ENCODE measurements at regions not wholly inside any gene's neighbourhood (a gene's known extent, or its start where the extent isn't known, plus 50 kb on each side); places are given as distances from the start of the nearest gene placed in this dataset.

DNA sequence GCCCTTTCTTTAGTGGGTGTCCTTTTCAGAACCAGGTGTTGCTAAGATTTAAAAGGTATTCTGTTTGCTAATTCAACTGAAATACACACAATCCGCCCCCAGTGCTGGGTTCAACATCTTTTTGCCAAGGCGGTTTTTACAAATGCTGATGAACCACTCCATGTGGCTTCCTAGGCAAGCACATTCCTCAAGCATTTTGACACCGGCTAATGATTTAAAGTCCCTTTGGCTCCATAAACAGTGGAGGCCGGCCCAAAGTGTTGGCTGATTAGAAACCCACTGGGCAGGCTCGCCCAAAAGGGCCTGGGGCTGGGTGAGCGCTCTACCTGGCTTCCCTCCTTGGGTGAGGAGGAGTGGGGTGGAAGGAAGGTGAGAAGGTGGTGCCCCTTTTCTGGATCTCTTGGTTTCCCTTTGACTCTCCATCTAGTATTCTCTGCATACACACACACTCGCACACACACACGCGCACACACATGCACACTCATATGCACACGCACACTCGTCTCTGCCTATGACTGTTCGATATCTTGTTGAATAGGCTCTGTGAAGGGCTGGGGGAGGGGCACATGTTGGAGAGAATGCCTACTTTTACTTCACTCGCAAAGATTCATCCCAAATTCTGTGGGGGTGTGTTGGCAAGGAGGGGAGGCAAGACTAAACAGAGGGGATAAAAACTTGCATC lies 66.7 kb upstream of the ARMC2 start:
- Mint-ChIP-seq H3K4me3 (peak overlapping the region; percentile 72), H3K4me1 (ENCODE audit: low read depth) (peaks cover 11% of the 10 kb centered on the region), H3K36me3 (ENCODE audit: insufficient read depth) (no peaks in the 10 kb centered on the region), H3K27me3 (ENCODE audit: low read depth) (no peaks in the 10 kb centered on the region), H3K9me3 (no peaks in the 10 kb centered on the region)
- DNase-seq, result no peak
- ATAC-seq, result peak in 1 of 2 donors; percentile 20

DNA sequence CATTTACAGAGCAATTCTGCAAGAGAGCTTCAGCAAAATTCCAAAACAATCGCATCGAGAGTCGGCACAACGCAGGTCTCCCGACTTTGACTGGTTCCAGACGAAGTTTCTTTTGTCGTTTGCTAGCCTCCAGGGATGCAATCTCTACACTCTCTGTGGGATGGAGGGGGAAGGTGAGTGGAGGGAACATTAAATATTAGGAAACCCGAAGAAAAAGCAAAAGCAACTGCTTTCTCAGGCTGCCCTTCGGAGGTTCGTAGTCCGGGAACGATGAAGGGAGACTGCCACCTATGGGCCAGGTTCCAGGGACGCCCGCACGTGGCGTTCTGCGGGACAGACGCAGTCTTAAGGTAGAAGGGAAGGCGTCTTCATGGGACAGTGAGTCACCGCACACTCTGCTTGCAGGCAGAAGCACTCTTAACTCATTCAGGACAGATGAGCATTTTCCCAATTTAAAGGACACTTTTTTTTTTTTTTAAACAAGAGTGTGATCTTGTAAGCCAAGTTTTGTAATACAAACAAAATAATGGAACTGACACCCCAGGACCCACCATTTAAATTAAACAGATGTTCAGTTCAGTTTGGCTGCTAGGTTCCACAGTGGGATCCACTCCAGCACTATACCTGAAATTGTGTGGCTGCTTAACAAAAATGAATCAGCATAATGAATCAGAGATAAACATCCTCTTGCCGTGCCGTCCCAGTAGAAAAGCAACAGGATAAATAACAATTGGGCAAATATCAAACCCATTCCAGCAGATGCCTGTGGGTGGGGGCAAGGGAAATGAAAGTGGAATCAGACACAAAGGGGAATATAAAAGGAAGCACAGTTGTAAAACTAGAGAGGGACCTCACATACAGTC lies 65.8 kb upstream of the ARMC2 start:
- no peaks in the 10 kb centered on the region for H3K9me3 Mint-ChIP-seq
- no peaks in the 10 kb centered on the region for H3K27me3 Mint-ChIP-seq (ENCODE audit: low read depth)
- DNase-seq, result peak; percentile 77
- peak overlapping the region; percentile 72 for H3K4me3 Mint-ChIP-seq
- H3K36me3 Mint-ChIP-seq (ENCODE audit: insufficient read depth), result no peaks in the 10 kb centered on the region
- peak; percentile 99 for ATAC-seq
- H3K4me1 Mint-ChIP-seq (ENCODE audit: low read depth), result peaks cover 11% of the 10 kb centered on the region

DNA sequence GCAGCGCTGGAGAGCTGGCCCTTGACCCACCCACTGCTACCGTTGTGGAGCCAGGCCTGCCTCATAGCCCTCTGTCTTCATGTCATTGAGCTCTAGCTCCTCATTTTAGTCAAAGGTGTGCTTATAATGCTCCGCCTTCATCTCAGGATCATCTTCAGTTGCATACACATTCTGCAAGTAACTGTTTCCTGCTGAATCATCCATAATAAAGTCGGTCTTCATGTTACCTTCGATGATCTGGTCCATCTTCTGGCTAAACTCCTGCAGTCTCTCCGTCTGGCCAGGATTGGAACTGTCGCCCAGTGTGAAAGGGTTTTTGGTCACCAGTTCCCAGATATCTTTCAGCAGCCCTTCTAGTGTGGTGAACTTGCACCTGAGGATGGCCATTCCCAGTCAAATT lies 62.6 kb upstream of the ARMC2 start:
- Mint-ChIP-seq H3K4me1 (ENCODE audit: low read depth) (peaks cover 10% of the 10 kb centered on the region), H3K36me3 (ENCODE audit: insufficient read depth) (no peaks in the 10 kb centered on the region), H3K4me3 (no peak overlapping the region), H3K27me3 (ENCODE audit: low read depth) (no peaks in the 10 kb centered on the region), H3K9me3 (no peaks in the 10 kb centered on the region)
- no peak for DNase-seq
- no peak for ATAC-seq

DNA sequence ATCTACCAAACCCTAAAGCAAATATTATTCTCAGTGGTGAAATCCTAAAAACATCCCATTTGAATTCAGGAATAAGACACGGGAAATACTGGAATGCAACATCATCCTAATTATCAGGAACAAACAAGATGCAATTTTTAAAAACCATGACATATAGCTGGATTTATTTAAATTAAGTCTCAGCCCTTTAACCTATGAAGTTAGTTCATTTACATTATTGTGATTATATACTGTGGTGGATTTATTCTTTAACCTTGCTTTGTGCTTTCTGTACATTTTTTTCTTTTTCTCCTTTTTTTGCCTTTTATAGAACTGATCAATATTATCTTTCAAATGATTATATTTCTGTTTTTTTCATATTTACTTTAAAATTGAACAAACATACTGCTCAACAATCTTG lies 59.8 kb upstream of the ARMC2 start:
- Mint-ChIP-seq H3K27me3 (ENCODE audit: low read depth) (no peaks in the 10 kb centered on the region), H3K4me1 (ENCODE audit: low read depth) (no peaks in the 10 kb centered on the region), H3K4me3 (no peak overlapping the region), H3K36me3 (ENCODE audit: insufficient read depth) (no peaks in the 10 kb centered on the region), H3K9me3 (no peaks in the 10 kb centered on the region)
- DNase-seq (no peak), ATAC-seq (no peak)

DNA sequence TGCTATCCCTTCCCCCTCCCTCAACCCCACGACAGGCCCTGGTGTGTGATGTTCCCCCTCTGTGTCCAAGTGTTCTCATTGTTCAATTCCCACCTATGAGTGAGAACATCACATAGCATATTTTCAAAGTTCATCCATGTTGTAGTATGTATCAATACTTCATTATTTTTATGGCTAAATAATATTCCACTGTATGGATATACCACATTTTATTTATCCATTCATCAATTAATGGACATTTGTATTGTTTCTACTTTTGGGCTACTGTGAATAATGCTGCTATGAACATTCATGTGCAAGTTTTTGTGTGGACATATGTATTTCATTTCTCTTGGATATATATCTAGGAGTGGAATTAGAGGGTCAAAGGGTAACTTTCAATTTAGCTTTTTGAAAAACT lies 58.7 kb upstream of the ARMC2 start:
- DNase-seq (no peak), ATAC-seq (no peak)
- no peaks in the 10 kb centered on the region for H3K9me3 Mint-ChIP-seq
- no peaks in the 10 kb centered on the region for H3K27me3 Mint-ChIP-seq (ENCODE audit: low read depth)
- H3K4me1 Mint-ChIP-seq (ENCODE audit: low read depth), result no peaks in the 10 kb centered on the region
- no peaks in the 10 kb centered on the region for H3K36me3 Mint-ChIP-seq (ENCODE audit: insufficient read depth)
- no peak overlapping the region for H3K4me3 Mint-ChIP-seq

DNA sequence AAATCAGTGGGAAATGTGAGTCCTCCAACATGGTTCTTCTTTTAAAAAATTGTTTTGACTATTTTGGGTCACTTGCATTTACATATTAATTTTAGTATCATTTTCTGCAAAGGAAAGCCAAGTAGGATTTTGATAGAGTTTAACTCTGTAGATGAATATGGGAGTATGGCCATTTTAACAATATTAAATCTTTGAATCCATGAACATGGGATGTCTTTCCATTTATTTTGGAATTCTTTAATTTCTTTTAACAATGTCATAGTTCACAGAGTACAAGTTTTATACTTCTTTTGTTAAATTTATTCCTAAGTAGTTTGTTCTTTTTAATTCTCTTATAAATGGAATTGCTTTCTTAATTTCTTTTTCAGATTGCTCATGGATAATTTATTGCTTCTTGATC lies 56.5 kb upstream of the ARMC2 start:
- no peaks in the 10 kb centered on the region for H3K9me3 Mint-ChIP-seq
- H3K4me1 Mint-ChIP-seq (ENCODE audit: low read depth), result no peaks in the 10 kb centered on the region
- H3K36me3 Mint-ChIP-seq (ENCODE audit: insufficient read depth), result no peaks in the 10 kb centered on the region
- H3K4me3 Mint-ChIP-seq, result no peak overlapping the region
- DNase-seq, result no peak
- no peak for ATAC-seq
- H3K27me3 Mint-ChIP-seq (ENCODE audit: low read depth), result no peaks in the 10 kb centered on the region

DNA sequence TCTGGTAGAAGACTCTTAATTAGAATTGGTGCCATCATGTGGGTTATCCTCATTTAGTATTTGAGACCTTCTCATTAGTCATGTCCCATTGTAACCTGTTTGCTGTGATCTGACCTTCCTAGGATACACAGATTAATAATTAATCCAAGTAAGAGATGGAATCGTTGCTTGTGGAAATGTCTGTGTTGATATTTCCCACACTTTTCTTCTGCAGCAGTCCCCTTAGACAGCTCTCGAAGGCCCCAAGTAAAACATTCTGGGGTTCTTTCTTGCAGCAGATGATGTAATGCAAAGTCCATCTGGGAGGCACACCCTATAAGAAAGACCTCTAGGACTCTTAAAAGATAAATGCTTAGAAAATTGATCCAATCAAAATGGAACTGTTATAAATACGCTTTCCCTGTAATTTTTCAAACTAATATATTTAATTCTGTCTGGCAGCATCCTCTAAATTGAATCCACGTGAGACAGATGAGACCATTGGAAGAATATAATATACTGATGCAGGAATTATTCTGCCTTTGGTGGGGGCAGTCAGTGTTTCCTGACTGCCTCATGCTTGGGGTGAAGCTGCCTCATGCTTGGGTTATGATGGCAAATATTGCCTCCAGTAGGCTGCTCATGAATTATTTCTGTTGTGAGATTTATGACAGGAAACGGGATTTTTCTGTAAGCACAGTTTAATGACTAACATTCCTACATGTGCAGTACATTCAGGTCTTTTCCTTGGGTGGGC lies 54.5 kb upstream of the ARMC2 start:
- ATAC-seq, result no peak
- Mint-ChIP-seq H3K36me3 (ENCODE audit: insufficient read depth) (no peaks in the 10 kb centered on the region), H3K9me3 (no peaks in the 10 kb centered on the region)

DNA sequence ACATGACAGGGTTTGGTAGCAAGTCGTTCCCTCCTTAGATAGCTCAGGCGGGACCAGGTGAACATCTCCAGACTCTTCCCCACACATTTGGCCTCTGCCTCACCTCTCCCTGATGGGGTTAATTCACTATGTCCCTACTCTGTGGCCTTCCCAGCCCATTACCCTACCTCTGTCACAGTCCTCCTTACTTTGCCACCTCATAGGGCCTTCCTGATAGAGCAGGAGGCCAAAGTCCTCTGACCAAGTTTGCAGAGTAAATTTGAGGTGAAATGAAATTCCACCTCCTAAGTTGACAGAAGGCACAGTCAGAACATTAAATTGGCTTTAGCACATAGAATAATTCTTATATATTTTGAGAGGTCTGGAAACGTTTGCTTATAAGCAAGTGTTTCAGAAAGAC lies 53.1 kb upstream of the ARMC2 start:
- ATAC-seq (no peak), DNase-seq (no peak)
- no peak overlapping the region for H3K4me3 Mint-ChIP-seq
- no peaks in the 10 kb centered on the region for H3K9me3 Mint-ChIP-seq
- no peaks in the 10 kb centered on the region for H3K36me3 Mint-ChIP-seq (ENCODE audit: insufficient read depth)
- peaks cover 26% of the 10 kb centered on the region for H3K4me1 Mint-ChIP-seq (ENCODE audit: low read depth)
- H3K27me3 Mint-ChIP-seq (ENCODE audit: low read depth), result no peaks in the 10 kb centered on the region

More for the DNA sequence above, 54.5 kb upstream of the ARMC2 start:
- Mint-ChIP-seq H3K27me3 (ENCODE audit: low read depth) (no peaks in the 10 kb centered on the region), H3K4me3 (no peak overlapping the region), H3K4me1 (ENCODE audit: low read depth) (peaks cover 17% of the 10 kb centered on the region)
- DNase-seq, result no peak

DNA sequence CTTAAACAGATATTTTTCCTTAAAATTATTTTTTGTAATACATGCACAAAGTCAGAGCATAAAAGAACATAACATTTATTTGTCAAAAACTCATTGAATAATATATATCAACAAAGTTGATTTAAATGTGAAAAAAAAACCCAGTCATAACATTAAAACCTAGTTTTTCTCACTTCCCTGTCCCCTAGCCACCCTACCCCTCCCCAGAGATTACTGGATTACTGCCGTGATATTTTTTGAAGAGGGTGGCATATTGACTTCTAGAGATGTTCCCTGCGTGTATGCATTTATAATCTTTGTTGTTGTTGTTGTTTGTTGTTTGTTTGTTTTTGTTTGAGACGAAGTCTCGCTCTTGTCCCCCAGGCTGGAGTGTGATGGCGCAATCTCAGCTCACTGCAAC lies 52.4 kb upstream of the ARMC2 start:
- no peaks in the 10 kb centered on the region for H3K9me3 Mint-ChIP-seq
- no peaks in the 10 kb centered on the region for H3K27me3 Mint-ChIP-seq (ENCODE audit: low read depth)
- no peak for ATAC-seq
- no peak overlapping the region for H3K4me3 Mint-ChIP-seq
- H3K36me3 Mint-ChIP-seq (ENCODE audit: insufficient read depth), result no peaks in the 10 kb centered on the region
- DNase-seq, result no peak
- peaks cover 26% of the 10 kb centered on the region for H3K4me1 Mint-ChIP-seq (ENCODE audit: low read depth)

DNA sequence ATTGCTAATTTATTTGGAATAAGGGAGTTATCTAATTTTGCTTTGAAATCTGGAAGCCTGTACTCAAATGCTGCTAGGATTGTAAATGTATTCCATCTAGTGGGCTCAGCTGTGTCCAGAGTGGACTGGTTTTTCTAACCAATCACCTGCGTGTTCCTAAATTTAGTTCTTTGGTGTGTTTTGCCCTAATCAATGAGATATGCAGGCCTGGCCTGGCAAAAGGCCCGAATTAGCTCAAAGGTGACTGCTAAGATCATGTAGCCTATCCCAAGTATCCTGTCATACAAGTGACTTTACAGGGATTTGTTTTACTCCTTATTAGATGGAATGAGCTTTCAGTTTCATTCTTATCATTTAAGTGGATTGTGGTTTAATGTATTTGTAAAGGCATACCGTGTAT lies 51.3 kb upstream of the ARMC2 start:
- H3K36me3 Mint-ChIP-seq (ENCODE audit: insufficient read depth), result no peaks in the 10 kb centered on the region
- no peaks in the 10 kb centered on the region for H3K9me3 Mint-ChIP-seq
- no peaks in the 10 kb centered on the region for H3K27me3 Mint-ChIP-seq (ENCODE audit: low read depth)
- no peak overlapping the region for H3K4me3 Mint-ChIP-seq
- H3K4me1 Mint-ChIP-seq (ENCODE audit: low read depth), result peaks cover 28% of the 10 kb centered on the region
- DNase-seq (no peak), ATAC-seq (no peak)

DNA sequence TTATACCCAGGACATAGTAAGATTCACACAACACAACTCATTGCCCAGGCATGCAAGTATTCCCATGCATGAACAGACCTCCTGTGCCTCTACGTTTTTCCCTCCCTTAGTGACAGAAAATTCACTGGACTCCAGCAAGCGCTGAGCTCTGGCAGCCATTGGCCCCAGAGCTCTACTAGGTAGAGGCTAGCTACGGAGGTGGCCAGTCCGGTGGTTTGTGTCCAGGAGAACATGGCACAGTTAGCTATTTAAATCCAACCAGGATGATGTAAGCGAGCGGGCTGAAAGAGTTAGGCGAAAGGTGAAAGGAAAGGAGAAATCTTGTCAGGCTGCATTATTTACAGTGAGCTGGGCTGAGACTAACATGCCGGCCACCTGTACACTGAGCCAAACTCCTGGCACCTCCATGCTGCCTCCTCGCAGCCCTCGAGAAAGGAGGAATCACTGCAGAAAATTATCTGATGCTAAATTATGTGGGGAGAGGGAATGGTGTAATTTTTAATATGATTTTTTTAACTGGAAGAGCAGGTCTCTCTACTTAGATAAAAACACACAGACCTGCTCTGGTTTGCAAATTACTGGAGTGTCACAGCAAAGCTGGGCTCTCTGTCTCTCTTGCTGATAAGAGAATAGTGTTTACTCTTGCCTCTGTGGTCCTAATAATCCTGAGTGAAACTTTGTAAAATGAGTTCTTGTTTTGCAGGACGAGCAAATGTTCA lies 50.1 kb upstream of the ARMC2 start:
- no peak for DNase-seq
- peak overlapping the region; percentile 23 for H3K4me3 Mint-ChIP-seq
- no peaks in the 10 kb centered on the region for H3K27me3 Mint-ChIP-seq (ENCODE audit: low read depth)
- ATAC-seq, result peak in 1 of 2 donors; percentile 19
- no peaks in the 10 kb centered on the region for H3K36me3 Mint-ChIP-seq (ENCODE audit: insufficient read depth)
- peaks cover 28% of the 10 kb centered on the region for H3K4me1 Mint-ChIP-seq (ENCODE audit: low read depth)
- H3K9me3 Mint-ChIP-seq, result no peaks in the 10 kb centered on the region
